WTC11 (cell line): ENCODE measurements at regions not wholly inside any gene's neighbourhood (a gene's known extent, or its start where the extent isn't known, plus 50 kb on each side); places are given as distances from the start of the nearest gene placed in this dataset.

Source experiments
- ATAC-seq: fragments of 200-7000 bp; cut with Tn5 transposase; 2 replicates; pipeline ENCODE4 v1.10.0; 2021; ENCODE audit warnings: mild to moderate bottlenecking, moderate library complexity
- CTCF ChIA-PET: fragments of 300-600 bp; sonication (Branson Sonifier 250); formaldehyde crosslinking; loops from one replicate; lab custom pipeline; 2021; ENCODE audit warnings: antibody characterized with exemption; lab: Charles Lee
- POLR2A ChIA-PET: fragments of 350-600 bp; sonication (Branson Sonifier 250); formaldehyde crosslinking; loops from one replicate; lab custom pipeline; 2021; ENCODE audit warnings: antibody characterized with exemption; lab: Charles Lee
- DNase-seq: peaks from one replicate; pipeline ENCODE4 v3.0.0; 2021; ENCODE audit warnings: low spot score
- H3K27ac Mint-ChIP-seq: 2 replicates; pipeline ENCODE4 v1.8.0; 2021; ENCODE audit warnings: mixed read lengths
- H3K27me3 Mint-ChIP-seq: 2 replicates; pipeline ENCODE4 v1.8.0; 2021; ENCODE audit warnings: low read depth, mild to moderate bottlenecking, moderate library complexity, mixed read lengths
- H3K36me3 Mint-ChIP-seq: 2 replicates; pipeline ENCODE4 v1.8.0; 2021; ENCODE audit warnings: mixed read lengths
- H3K4me1 Mint-ChIP-seq: 2 replicates; pipeline ENCODE4 v1.8.0; 2022; ENCODE audit warnings: mixed read lengths
- H3K4me3 Mint-ChIP-seq: 2 replicates; pipeline ENCODE4 v1.8.0; 2021; ENCODE audit warnings: mild to moderate bottlenecking, moderate library complexity, mixed read lengths
- H3K9me3 Mint-ChIP-seq: 2 replicates; pipeline ENCODE4 v1.8.0; 2021; ENCODE audit warnings: mixed read lengths
- AR ChIP-seq: fragments of 250-450 bp; sonication (Bioruptor Pico); IDR thresholded peaks from 2 replicates; pipeline ENCODE4 v1.9.0; 2021; ENCODE audit warnings: mild to moderate bottlenecking
- ARID4B ChIP-seq: sonication (generic); formaldehyde crosslinking; IDR thresholded peaks from 2 replicates; pipeline ENCODE4 v1.8.0; 2023; ENCODE audit warnings: missing genetic modification reagents, mild to moderate bottlenecking, borderline replicate concordance
- CBFB ChIP-seq: sonication (generic); formaldehyde crosslinking; IDR thresholded peaks from 2 replicates; pipeline ENCODE4 v1.8.1; 2022; ENCODE audit warnings: mild to moderate bottlenecking, low read depth, missing genetic modification reagents
- CTCF ChIP-seq: fragments of 200-600 bp; IDR thresholded peaks from 2 replicates; pipeline ENCODE4 v1.8.0; 2022; ENCODE audit warnings: antibody characterized with exemption
- JAZF1 ChIP-seq: fragments of 250-450 bp; sonication (Bioruptor Pico); IDR thresholded peaks from 2 replicates; pipeline ENCODE4 v1.9.0; 2021; ENCODE audit warnings: moderate library complexity, mild to moderate bottlenecking, inconsistent platforms
- MYBL2 ChIP-seq: sonication (generic); formaldehyde crosslinking; IDR thresholded peaks from 2 replicates; pipeline ENCODE4 v1.8.1; 2023; ENCODE audit warnings: mild to moderate bottlenecking, moderate library complexity, missing genetic modification reagents
- NFE2L1 ChIP-seq: sonication (generic); formaldehyde crosslinking; IDR thresholded peaks from 2 replicates; pipeline ENCODE4 v1.8.1; 2023; ENCODE audit warnings: missing genetic modification reagents
- NR2C2 ChIP-seq: sonication (generic); formaldehyde crosslinking; IDR thresholded peaks from 2 replicates; pipeline ENCODE4 v1.8.0; 2022; ENCODE audit warnings: mild to moderate bottlenecking, missing genetic modification reagents
- SMAD4 ChIP-seq: sonication (generic); formaldehyde crosslinking; IDR thresholded peaks from 2 replicates; pipeline ENCODE4 v1.8.0; 2022; ENCODE audit warnings: mild to moderate bottlenecking, missing genetic modification reagents
- TEAD1 ChIP-seq: sonication (generic); formaldehyde crosslinking; IDR thresholded peaks from 2 replicates; pipeline ENCODE4 v1.8.0; 2022; ENCODE audit warnings: mild to moderate bottlenecking, missing genetic modification reagents
- ZNF317 ChIP-seq: sonication (generic); formaldehyde crosslinking; IDR thresholded peaks from 2 replicates; pipeline ENCODE4 v1.8.1; 2023; ENCODE audit warnings: low read depth, mild to moderate bottlenecking, moderate library complexity, missing genetic modification reagents, borderline replicate concordance
- ZNF396 ChIP-seq: fragments of 250-450 bp; sonication (Bioruptor Pico); IDR thresholded peaks from 2 replicates; pipeline ENCODE4 v1.8.0; 2021; ENCODE audit warnings: mild to moderate bottlenecking, moderate library complexity, borderline replicate concordance
- TF ChIP-seq, protein P1 (sequence below): fragments of 250-450 bp; sonication (Bioruptor Pico); IDR thresholded peaks from 2 replicates; pipeline ENCODE4 v1.9.0; 2021; ENCODE audit warnings: mild to moderate bottlenecking, borderline replicate concordance
- TF ChIP-seq, protein P2 (sequence below): sonication (generic); formaldehyde crosslinking; conservative IDR thresholded peaks from 2 replicates; pipeline ENCODE4 v1.8.1; 2022; ENCODE audit warnings: mild to moderate bottlenecking, missing genetic modification reagents
- TF ChIP-seq, protein P3 (sequence below): fragments of 250-450 bp; sonication (Bioruptor Pico); IDR thresholded peaks from 2 replicates; pipeline ENCODE4 v1.8.0; 2021; ENCODE audit warnings: mild to moderate bottlenecking

DNA sequence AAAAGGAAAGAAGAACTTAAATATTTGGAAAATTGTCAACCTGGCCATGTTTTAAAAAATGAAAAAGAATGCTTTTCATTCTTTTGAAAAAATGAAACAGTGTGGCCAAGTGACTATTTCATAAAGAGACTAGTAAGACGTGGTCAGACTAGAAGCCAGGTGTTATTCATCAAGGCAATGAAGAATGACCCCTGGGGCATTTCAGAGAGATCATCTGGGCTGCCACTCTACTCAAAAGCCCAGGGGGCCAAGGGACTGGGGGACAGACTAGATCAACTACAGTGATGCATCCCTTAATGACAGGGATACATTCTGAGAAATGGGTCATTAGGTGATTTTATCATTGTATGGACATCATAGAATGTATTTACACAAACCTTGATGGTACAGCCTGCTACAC, 199.4 kb downstream of the STK31 start (continued):
- TF ChIP-seq, protein P1, sequence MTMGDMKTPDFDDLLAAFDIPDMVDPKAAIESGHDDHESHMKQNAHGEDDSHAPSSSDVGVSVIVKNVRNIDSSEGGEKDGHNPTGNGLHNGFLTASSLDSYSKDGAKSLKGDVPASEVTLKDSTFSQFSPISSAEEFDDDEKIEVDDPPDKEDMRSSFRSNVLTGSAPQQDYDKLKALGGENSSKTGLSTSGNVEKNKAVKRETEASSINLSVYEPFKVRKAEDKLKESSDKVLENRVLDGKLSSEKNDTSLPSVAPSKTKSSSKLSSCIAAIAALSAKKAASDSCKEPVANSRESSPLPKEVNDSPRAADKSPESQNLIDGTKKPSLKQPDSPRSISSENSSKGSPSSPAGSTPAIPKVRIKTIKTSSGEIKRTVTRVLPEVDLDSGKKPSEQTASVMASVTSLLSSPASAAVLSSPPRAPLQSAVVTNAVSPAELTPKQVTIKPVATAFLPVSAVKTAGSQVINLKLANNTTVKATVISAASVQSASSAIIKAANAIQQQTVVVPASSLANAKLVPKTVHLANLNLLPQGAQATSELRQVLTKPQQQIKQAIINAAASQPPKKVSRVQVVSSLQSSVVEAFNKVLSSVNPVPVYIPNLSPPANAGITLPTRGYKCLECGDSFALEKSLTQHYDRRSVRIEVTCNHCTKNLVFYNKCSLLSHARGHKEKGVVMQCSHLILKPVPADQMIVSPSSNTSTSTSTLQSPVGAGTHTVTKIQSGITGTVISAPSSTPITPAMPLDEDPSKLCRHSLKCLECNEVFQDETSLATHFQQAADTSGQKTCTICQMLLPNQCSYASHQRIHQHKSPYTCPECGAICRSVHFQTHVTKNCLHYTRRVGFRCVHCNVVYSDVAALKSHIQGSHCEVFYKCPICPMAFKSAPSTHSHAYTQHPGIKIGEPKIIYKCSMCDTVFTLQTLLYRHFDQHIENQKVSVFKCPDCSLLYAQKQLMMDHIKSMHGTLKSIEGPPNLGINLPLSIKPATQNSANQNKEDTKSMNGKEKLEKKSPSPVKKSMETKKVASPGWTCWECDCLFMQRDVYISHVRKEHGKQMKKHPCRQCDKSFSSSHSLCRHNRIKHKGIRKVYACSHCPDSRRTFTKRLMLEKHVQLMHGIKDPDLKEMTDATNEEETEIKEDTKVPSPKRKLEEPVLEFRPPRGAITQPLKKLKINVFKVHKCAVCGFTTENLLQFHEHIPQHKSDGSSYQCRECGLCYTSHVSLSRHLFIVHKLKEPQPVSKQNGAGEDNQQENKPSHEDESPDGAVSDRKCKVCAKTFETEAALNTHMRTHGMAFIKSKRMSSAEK (CRISPR knock-in tag) = no peak
- no peak for TF ChIP-seq CBFB (CRISPR knock-in tag)
- no peak for TF ChIP-seq TEAD1 (CRISPR knock-in tag)
- TF ChIP-seq CTCF = no peak
- TF ChIP-seq NFE2L1 (CRISPR knock-in tag) = no peak
- TF ChIP-seq ZNF317 (CRISPR knock-in tag) = no peak
- TF ChIP-seq, protein P2, sequence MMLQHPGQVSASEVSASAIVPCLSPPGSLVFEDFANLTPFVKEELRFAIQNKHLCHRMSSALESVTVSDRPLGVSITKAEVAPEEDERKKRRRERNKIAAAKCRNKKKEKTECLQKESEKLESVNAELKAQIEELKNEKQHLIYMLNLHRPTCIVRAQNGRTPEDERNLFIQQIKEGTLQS (CRISPR knock-in tag) = no peak
- no peak for TF ChIP-seq ZNF396 (CRISPR knock-in tag)
- no peak for TF ChIP-seq ARID4B (CRISPR knock-in tag)
- no peak for TF ChIP-seq NR2C2 (CRISPR knock-in tag)
- no peak for TF ChIP-seq MYBL2 (CRISPR knock-in tag)
- TF ChIP-seq, protein P3, sequence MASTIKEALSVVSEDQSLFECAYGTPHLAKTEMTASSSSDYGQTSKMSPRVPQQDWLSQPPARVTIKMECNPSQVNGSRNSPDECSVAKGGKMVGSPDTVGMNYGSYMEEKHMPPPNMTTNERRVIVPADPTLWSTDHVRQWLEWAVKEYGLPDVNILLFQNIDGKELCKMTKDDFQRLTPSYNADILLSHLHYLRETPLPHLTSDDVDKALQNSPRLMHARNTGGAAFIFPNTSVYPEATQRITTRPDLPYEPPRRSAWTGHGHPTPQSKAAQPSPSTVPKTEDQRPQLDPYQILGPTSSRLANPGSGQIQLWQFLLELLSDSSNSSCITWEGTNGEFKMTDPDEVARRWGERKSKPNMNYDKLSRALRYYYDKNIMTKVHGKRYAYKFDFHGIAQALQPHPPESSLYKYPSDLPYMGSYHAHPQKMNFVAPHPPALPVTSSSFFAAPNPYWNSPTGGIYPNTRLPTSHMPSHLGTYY = no peak

GRCh38 chr7:23912065-23912464, 202.0 kb downstream of the STK31 start:
- ChIA-PET POLR2A (no interaction called here), CTCF (no interaction called here)
- Mint-ChIP-seq H3K4me3 (no peak overlapping the region), H3K36me3 (peaks cover 2% of the 10 kb centered on the region; the same call in 1 of the 2 replicates), H3K27me3 (no peaks in the 10 kb centered on the region; the same call in 1 of the 2 replicates), H3K4me1 (no peaks in the 10 kb centered on the region), H3K9me3 (peaks cover 16% of the 10 kb centered on the region), H3K27ac (no peak overlapping the region)
- ATAC-seq (no peak), DNase-seq (no peak)
- TF ChIP-seq ARID4B (CRISPR knock-in tag) (no peak), SMAD4 (no peak), JAZF1 (no peak), AR (CRISPR knock-in tag) (no peak)
